KG1 (cell line): ENCODE measurements at regions not wholly inside any gene's neighbourhood (a gene's known extent, or its start where the extent isn't known, plus 50 kb on each side); places are given as distances from the start of the nearest gene placed in this dataset.

Experiments used
- DNase-seq: peaks from one replicate; lab custom pipeline; 2025; lab: John Stamatoyannopoulos, UW

DNA sequence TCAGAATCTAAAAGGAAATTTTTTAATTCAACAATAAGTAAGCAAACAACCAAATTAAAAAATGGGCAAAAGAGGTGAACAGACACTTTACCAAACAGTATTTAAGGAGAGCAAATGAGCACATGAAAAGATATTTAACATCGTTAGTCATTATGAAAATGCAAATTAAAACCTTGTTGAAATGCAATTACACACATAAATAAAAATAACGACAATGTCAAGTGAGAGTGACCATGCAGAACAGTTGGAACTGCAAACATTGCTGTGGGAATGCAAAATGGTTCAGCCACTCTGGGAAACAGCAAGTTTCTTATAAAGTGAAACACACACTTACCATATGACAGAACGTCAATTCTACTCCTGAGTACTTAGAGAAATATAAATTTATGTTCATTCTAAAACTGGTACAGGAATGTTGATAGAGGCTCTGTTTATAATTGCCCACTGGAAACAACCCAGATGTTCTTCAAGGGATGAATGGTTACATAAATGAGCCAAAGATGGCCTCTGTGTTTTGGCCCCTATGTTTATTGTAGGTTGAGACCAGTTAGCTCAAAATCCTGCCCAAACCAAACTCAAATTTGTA lies 678.1 kb downstream of the UQCRFS1 start:
- no peak for DNase-seq

DNA sequence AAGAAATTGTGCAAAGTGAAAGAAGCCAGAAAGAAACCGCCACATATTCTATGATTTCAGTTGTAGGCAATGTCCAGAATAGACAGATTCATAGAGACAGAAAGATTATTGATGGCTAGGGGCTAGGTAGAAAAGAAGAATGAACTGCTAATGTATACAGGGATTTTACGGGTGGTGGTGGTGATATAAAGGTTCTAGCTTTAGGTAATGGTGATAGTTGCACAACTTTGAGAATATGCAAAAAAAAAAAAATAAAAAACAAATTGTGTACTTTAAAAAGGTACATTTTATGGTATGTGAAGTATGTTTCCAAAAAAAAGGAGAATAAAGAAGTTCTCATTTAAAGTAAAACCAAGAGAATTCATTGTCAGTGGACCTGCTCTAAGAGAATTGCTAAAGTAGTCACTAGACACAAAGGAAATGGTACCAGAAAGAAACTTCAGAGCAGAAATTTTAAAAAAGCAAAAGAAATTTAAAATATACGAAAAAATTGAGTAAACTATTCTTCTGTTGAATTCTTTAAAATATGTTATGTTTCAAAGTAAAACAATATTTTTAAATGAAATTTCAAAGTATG lies 680.1 kb downstream of the UQCRFS1 start:
- no peak for DNase-seq

DNA sequence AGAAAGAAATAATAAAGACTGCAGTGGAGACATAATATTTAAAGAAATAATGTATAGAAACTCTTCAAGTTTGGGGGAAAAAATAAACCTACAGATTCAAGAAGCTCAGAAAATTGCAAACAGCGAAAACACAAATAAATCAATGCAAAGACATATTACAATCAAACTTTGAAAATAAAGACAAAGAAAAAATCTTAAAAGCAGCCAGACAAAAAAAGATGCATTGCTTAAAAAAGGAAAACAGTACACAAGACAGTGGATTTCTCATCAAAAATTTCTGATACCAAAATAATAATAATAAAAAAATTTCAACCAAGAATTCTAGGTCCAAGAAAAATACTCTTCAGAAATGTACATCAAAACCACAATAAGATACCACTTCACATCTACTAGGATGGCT lies 681.0 kb downstream of the UQCRFS1 start:
- no peak for DNase-seq

DNA sequence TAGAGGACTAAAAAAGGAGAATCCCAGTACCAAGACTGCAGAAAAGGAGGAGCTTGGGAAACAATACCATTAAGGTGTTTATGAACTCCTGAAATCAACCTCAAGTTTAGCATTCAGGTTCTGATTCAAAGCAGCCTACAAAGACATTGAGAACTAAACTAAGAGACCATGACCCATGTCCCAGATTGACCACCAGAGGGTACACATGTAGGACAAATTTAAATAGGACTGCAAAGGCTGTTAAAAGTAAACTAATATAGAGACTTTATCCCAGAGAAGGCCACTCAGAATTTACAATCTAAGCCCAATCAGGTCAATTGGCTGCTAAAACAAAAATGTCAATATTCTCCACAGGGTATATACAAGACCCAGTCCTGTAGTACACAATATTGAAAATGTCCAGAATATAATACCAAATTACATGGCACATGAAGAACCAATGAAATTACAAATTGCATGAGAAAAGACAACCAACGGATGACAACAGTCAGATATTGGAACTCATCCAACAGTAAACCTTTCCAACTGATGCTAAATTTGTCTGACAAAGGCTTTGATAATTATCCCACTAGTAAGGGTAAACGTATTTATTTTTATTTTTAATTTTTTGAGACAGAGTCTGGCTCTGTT lies 682.4 kb downstream of the UQCRFS1 start:
- DNase-seq: no peak

DNA sequence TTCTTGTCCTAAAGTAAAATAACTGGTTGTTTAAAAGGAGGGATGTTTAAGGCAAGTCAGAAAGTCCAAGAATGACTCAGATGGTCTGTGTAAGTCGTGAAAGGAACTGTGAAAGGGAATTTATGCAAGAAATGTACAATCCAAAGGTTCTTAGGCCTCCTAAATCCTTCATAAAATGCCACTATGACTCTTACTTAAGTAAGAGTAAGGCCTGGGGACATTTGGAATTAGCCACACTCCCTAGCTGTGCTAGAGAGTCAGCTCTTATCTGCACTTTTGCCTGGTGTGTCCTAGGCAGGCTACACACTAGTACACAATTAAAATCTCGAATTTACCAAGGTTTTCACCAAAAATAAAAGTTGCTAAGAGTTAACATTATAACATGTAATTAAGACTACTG lies 686.9 kb downstream of the UQCRFS1 start:
- DNase-seq: no peak

DNA sequence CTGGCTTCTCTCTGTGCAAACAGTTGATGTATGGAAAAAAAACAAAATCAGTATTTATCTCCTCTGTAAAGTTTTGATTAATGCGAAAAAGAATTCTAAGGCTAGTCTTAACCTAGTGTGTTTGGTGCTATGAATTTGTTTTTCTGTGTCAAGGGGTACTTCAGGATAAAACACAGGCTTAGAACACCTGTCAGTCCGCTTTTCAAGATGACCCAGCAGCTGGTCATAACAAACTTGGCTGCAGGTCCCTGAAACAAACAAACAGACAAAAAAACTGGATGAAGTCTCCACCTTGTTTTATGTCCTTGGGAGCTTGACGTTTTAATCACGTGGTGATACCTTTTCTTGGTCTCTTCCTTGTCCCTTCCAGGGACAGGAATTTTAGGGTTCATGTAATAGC lies 689.3 kb downstream of the UQCRFS1 start:
- no peak for DNase-seq

DNA sequence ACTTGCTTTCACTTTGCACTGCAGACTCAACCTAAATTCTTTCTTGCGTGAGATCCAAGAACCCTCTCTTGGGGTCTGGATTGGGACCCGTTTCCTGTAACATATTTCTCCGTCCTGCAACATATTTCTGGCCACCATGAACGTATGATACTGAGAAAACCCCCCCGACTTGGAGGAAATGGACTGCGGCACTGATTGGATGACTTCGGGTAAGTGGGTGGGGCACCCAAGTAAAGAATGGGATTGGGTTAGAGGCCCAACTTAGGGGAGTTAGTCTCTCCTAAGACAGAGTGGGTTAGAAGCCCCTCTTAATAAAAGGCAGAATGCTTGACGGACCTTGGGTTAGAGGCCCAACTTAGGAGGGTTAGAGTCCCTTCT lies 690.4 kb downstream of the UQCRFS1 start:
- no peak for DNase-seq

DNA sequence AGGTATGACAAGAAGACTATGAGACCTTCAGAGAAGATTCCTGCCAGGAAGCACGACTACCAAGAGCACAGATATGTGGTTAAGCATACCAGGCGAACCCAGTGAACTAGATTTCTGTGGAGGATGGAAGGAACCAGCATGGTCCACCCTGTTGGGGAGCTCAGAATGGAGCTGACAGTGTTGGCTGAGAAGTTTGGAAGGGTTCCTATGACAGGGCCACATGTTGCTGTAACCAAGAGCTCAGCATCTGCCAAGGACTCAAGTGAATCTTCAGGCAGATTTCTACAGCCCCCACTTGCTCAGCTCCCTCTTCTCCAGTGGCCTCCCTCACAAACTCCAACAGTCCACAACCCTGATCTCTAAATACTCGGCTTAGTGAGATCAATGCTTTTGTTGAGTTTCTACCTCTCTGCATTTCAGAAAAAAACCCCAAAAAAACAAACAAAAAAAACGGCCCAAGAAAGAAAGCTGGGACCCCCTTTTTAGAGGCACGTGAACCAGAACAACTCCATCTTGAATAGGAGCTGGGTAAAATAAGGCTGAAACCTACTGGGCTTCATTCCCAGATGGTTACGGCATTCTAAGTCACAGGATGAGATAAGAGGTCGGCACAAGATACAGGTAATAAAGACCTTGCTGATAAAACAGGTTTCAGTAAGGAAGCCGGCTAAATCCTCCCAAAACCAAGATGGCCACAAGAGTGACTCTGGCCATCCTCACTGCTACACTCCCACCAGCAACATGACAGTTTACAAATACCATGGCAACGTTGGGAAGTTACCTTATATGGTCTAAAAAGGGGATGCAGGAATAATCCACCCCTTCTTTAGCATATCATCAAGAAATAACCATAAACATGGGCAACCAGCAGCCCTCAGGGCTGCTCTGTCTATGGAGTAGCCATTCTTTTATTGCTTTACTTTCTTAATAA lies 691.1 kb downstream of the UQCRFS1 start:
- no peak for DNase-seq

DNA sequence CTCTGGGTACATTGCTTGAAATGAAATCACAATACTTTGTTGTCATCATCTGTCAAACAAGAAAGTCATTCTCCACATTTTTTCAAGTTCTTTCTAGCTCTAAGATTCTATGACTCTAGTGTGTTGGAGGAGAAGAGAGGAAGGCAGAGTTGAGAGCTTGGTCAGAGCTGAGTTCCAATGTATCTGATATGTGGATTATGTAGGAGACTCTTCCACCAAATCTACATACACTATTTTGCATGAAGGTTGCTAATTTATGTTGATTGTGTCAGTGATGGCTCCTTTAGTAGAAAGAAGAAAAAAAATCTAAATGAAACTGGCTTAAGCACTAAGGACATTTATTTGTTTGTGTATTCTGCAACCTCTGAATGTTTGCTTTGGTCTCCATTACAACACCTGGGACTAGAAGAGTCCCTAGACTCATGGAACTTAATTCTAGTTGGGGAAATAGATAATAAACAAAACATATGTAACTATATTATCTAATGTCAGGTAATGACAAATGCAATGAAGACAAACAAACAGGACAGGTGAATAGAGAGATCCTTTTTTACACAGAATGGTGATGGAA lies 691.9 kb downstream of the UQCRFS1 start:
- no peak for DNase-seq

DNA sequence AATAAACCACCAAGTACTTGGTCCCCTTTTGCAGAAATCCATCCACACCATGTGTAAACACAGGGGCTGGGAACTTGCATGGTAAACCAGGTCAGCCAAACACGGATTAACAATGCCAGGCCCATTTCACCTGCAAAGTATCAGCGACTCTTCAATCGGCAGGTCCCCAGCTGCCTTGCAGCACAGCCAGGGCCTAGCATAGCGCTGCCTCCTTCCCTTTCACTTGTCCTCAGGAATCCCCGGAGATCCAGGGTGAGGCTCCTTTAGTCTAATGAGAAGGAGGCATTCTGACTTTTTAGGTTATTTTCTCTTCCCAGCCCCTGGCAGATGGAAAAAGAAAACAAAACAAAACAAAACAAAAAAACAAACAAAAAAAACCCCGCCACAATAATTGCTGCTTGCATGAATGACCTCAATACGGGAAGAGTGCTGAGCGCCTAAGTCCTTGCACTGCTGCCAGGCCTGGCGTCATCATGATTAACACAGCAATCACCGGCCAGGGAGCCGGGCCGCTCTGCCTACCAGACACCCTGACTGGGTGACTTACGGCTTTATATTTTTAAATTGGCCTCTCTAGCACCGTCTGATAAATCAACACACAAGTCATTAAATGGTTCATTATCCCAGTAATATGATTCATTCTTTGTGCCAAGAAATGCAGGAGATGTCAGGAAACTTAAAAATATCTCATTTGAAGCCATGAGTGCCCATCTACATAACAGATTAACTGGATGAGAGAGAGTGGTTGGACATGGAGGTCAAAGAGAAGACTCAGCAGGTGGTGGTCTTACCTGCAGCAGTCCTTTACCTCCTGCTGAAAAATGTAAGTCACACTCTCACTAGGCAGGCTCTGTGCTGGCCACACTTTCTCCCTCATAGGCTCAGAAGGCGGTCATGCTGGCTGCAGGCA lies 692.7 kb downstream of the UQCRFS1 start:
- no peak for DNase-seq

DNA sequence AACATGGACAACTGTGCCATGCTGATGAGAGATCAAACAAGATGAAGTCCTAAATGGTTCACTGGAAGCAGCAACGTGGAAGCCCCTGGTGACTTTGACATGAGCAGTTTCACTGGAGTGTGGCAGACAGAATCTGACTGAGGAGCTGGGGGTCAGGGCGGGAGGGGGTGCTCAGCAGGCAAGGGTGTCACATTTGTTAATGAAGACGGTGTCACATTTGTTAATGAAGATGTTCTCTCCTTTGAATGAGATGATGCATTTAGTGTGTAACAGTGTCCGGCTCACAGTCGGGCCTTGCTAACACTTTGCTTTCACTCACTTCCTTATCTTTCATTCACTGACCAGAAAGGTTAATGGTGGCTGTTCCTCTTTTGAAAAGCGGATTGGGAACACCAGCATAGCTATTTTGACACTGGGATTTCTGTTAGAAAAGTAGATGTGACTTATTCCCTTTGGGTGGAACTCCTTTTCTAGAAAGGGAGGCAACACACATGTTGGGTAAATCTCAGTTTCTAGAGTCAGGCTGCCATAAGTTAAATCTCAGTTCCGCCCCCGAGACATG lies 693.7 kb downstream of the UQCRFS1 start:
- DNase-seq: no peak

DNA sequence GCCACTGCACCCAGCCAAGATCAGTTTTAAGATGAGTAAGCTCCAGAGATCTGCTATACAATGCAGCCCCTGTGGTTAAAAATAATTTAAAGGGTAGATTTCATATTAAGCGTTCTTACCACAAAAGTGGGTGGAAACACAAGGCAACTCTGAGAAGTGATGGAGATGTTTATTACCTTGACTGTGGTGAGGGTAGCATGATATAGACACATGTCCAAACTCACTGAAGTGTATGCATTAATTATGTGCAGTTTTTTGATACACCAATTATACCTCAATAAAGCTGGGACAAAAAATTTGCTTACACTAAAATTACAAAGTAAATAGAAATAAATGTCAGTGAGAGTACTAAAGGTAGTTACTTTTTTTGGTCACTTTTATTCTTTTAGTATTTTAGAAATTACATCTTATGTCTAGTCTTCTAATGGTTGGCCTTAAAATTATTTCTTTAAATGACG lies 696.5 kb downstream of the UQCRFS1 start:
- no peak for DNase-seq

DNA sequence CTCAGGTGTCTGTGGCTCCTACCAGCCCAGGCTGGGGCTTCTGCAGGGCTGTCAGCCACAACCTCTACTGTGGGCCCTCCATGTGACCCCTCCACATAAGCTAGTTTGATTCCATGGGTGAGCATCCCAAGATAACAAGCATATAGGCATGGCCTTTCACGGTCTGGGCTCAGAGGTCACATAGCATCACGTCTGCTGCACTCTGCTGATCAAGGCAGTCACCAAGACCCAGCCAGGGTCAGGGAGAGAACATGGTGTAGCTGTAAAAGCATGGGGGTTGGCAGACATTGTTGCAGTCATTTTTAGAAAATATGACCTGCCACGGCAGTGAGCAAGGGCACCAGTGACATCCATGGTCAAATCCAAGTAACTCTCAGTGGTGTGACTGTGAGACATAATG lies 698.8 kb downstream of the UQCRFS1 start:
- DNase-seq: no peak

DNA sequence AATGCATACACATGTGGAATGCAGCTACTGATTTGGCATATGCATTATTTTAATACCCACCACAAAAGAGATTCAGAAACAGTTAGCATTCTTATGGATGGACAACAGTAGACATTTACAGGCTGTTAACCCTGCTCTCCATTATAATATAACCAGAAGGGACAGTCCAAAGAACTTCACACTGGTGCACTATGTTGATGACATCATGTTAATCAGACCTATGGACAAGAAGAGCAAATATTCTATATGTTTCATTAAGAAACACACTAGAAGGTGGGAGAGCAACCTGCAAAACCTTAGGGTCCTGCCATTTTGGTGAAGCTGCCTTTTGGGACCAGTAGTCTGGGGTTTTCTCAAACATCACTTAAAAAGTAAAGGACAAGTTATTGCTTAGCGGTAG lies 701.3 kb downstream of the UQCRFS1 start:
- no peak for DNase-seq

DNA sequence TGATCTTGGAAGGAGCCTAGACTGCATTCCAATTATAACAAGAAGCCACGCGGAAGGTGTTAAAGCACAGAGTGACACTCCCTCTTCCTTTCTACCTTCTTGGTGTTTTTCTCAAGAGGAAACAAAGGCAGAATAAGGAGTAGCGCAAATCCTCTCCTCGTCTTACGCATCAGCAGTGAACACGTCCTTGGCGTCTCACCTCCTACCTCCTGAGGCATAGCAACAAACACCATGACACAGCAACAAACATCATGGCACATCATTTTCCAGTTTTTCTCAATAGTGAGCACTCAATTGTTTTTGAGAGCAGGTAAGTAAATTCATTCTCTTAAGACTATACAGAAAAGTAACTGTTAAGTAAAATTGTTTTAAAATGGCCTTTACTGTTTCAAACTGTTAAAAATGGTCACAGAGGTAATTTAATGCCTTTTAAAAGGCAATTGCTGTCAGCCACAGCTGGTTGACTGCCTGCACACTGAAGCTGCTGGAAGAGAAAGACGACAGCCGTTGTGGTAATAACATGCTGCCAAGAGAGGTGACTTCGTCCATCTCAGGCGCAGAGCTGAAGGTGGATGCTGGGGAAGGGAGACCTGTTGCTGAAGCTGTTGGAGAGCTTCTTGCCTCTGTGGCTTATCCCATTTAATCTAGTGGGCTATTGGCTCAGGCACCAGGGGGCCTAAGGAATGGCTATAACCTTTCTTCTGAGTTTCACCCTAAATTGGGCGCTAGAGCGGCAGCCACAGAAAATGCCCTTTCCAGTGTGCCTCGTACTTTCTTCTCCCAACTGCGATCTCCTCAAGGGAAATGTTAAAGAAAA lies 703.7 kb downstream of the UQCRFS1 start:
- no peak for DNase-seq

DNA sequence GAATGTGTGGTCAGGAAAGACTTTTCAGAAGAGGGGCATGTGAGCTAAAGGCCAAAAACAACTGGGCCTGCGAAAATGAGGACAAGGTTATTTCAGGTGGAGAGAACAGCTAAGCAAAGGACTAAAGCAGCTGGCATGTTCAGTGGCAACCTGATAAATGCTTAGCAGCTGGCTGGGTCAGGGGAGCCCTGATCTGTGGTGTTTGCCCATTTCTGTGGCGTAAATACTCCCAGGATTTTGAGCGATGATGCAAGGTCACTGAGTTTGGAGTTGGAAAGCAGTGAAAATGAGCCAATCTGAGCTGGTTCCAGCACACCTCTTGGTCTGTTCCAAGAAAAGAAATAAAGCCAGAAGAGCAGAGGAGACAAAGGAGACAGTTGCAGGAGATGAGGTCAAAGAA lies 704.3 kb downstream of the UQCRFS1 start:
- DNase-seq: no peak

DNA sequence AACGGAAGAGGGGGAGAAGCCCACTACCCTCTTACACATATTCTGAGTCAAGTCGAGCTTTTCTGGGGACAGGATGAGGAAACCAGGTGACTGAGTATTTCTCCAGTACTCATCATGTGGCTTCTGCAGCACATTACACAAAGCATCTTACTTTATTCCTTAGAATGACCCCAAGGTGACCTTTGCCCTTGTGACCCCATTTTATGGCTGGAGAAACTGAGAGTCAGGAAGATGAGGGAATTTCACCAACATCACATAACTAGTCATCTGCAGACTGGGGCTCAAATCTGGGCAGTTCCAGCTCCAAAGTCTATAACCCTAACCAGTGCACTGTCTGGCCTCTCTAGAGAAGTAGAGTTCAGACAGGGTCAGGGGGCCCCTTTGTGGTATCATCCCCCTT lies 707.0 kb downstream of the UQCRFS1 start:
- no peak for DNase-seq

DNA sequence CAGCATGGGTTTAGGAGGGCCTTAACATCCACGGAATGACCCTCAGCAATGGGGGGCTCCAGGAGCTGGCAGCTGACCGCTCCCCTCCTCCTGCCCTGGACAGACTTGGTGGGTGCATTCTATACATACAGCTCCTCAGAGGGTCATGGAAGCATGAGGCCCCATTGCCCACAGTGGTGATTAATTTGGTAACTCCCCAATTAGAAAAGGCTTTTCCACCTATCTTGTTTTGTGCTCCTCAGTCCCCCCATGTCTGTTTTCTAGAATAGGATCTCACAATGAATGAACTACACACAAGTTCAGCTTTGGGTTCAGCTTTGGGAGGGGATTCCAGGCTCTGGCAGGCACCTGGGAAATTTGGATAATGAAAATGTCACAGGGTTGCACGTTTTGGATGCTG lies 707.8 kb downstream of the UQCRFS1 start:
- DNase-seq: no peak

DNA sequence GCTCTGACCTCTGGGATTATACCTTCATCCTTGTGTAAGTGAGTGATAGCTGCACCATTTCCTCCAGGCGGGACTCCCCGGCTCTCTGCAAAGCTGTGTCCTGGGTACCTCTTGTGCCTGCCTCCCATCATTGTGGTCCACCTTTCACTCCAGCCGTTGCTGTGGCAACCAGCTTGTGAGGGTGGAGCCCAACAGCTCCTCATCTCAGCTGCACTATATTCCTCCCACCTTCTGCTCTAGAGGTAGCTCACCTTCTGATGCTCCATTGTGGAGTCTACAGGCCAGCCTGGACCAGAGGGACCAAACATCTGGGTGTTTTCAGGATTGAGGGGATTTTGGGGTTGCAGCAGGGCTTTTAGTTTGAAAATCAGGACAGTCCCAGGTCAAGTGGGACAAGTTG lies 708.2 kb downstream of the UQCRFS1 start:
- DNase-seq: no peak

DNA sequence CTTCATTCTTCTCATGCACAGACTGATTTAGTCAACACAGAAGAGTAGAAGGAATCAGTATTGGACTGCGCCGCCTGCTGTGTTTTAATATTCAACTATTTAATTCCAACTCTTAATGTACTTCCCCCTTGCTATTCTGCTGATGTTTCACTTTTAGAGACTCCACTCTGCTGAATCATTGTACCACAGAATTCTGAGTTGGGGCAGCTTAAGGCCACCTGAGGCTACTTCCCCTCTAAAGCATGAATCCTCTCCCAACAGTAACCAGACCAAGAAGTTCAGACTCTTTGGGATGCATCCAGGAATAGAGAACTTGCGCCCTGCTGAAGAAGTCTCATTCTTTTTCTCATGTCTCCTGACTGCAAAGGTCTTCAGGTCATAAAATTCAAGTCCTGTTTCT lies 708.8 kb downstream of the UQCRFS1 start:
- no peak for DNase-seq
